Liver (tissue), 3 donors: ENCODE measurements at regions not wholly inside any gene's neighbourhood (a gene's known extent, or its start where the extent isn't known, plus 50 kb on each side); places are given as distances from the start of the nearest gene placed in this dataset.

Experiments
- CTCF ChIP-seq: fragments of 150-350 bp; IDR thresholded peaks from 2 replicates; pipeline ENCODE4 v1.5.1; 2017; ENCODE audit warnings: improper control_type of control experiment, low read depth, low read length; ENCODE audit not compliant: missing input control
- EGR1 ChIP-seq, 2 donors: IDR thresholded peaks; 2 replicates each; pipeline ENCODE4 v1.6.1; 2016 to 2018; ENCODE audit warnings: antibody characterized with exemption in 2 of 2, low read depth in 2 of 2
- GABPA ChIP-seq, 2 donors: IDR thresholded peaks in 1 of 2; conservative IDR thresholded peaks in 1 of 2; 2 replicates each; pipeline ENCODE4 v1.6.1; 2016; ENCODE audit warnings: antibody characterized with exemption in 2 of 2, mild to moderate bottlenecking in 1 of 2, moderate library complexity in 1 of 2
- HNF4G ChIP-seq: IDR thresholded peaks from 2 replicates; pipeline ENCODE4 v1.6.1; 2016; ENCODE audit warnings: antibody characterized with exemption
- JUND ChIP-seq, 2 donors: IDR thresholded peaks; 2 replicates each; pipeline ENCODE4 v1.6.1; 2016; ENCODE audit warnings: antibody characterized with exemption in 2 of 2
- RAD21 ChIP-seq, 2 donors: IDR thresholded peaks; 2 replicates each; pipeline ENCODE4 v1.6.1; 2016; ENCODE audit warnings: antibody characterized with exemption in 2 of 2, mild to moderate bottlenecking in 2 of 2
- REST ChIP-seq: IDR thresholded peaks from 2 replicates; pipeline ENCODE4 v1.6.1; 2016; ENCODE audit warnings: antibody characterized with exemption, mild to moderate bottlenecking
- TAF1 ChIP-seq: conservative IDR thresholded peaks from 2 replicates; pipeline ENCODE4 v1.6.1; 2016; ENCODE audit warnings: antibody characterized with exemption, mild to moderate bottlenecking
- YY1 ChIP-seq: IDR thresholded peaks from 2 replicates; pipeline ENCODE4 v1.6.1; 2016; ENCODE audit warnings: antibody characterized with exemption, mild to moderate bottlenecking
- donor health status: healthy.
- donor health status: healthy.

GRCh38 chr1:199495432-199495831, 532.1 kb upstream of the NR5A2 start:
- TF ChIP-seq CTCF = no peak
- no peak for TF ChIP-seq GABPA (IDR thresholded peaks at IDR 0.05 in 1 of 2, conservative IDR thresholded peaks at IDR 0.05 in 1 of 2)
- no peak for TF ChIP-seq RAD21 (IDR thresholded peaks at IDR 0.05)
- TF ChIP-seq YY1 = no peak
- no peak for TF ChIP-seq TAF1
- no peak for TF ChIP-seq REST
- no peak for TF ChIP-seq HNF4G
- no peak for TF ChIP-seq JUND (IDR thresholded peaks at IDR 0.05)
- TF ChIP-seq EGR1 (IDR thresholded peaks at IDR 0.05; ENCODE audit: low read depth in 2 of 2) = no peak
